ENCODE measurements at regions not wholly inside any gene's neighbourhood (a gene's known extent, or its start where the extent isn't known, plus 50 kb on each side); places are given as distances from the start of the nearest gene placed in this dataset.

GRCh38 chr5:97854871-97855762 is 672.1 kb upstream of the RIOK2 start:
- CTCF ChIA-PET = no interaction called here
- no peak overlapping the region for H3K4me3 ChIP-seq (ENCODE audit: low read depth, low read length)
- DNase-seq = no peak
- Mint-ChIP-seq H3K4me3 (ENCODE audit: unreplicated experiment) (no peak overlapping the region), H3K27ac (ENCODE audit: unreplicated experiment) (no peak overlapping the region), H3K4me1 (ENCODE audit: low read depth, unreplicated experiment) (peaks cover 8% of the 10 kb centered on the region), H3K9me3 (ENCODE audit: unreplicated experiment) (peaks cover 8% of the 10 kb centered on the region), H3K27me3 (ENCODE audit: insufficient read depth, unreplicated experiment) (no peaks in the 10 kb centered on the region), H3K36me3 (ENCODE audit: insufficient read depth, unreplicated experiment) (no peaks in the 10 kb centered on the region)
- no peaks in the 10 kb centered on the region for H3K27me3 ChIP-seq (replicated peaks; ENCODE audit: control insufficient read depth, insufficient read depth, low read length)
- POLR2A ChIA-PET = no interaction called here
- intact Hi-C loops (cut with micrococcal nuclease; ENCODE audit: unreplicated experiment) = no loop called here
- no peaks in the 10 kb centered on the region for H3K36me3 ChIP-seq (ENCODE audit: control insufficient read depth, insufficient read depth, low read length)
- TF ChIP-seq, protein P1, sequence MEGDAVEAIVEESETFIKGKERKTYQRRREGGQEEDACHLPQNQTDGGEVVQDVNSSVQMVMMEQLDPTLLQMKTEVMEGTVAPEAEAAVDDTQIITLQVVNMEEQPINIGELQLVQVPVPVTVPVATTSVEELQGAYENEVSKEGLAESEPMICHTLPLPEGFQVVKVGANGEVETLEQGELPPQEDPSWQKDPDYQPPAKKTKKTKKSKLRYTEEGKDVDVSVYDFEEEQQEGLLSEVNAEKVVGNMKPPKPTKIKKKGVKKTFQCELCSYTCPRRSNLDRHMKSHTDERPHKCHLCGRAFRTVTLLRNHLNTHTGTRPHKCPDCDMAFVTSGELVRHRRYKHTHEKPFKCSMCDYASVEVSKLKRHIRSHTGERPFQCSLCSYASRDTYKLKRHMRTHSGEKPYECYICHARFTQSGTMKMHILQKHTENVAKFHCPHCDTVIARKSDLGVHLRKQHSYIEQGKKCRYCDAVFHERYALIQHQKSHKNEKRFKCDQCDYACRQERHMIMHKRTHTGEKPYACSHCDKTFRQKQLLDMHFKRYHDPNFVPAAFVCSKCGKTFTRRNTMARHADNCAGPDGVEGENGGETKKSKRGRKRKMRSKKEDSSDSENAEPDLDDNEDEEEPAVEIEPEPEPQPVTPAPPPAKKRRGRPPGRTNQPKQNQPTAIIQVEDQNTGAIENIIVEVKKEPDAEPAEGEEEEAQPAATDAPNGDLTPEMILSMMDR (IDR thresholded peaks at IDR 0.05; ENCODE audit: insufficient read depth in 1 of 2, low read depth in 1 of 2, low read length in 1 of 2, severe bottlenecking in 1 of 2, unreplicated experiment in 1 of 2) = no peak
- peaks cover 5% of the 10 kb centered on the region; the same call in 1 of the 2 replicates for H3K4me1 ChIP-seq
- BruUV-seq (replicated peaks) = no TSS peak
- no peaks in the 10 kb centered on the region for H3K9me3 ChIP-seq

DNA sequence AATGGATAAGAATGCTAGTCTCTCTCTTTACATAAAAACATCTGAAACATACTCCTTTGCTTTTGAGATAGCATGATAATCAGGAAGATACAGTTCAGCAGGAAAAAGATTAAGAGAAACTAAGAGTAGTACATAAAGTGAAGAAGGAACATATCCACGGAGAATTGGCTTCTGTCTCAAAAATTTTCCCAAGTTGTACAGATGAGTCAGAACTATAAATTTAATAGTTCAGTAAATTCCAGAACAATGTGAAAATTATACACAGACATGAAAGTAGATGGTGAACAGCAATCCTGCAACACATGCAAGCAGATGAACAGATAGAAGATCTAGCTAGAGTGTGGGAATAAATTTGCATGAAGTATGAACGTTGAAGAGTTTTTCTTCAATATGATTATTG is 691.4 kb upstream of the RIOK2 start:
- TF ChIP-seq, protein P1 (IDR thresholded peaks at IDR 0.05; ENCODE audit: insufficient read depth in 1 of 2, low read depth in 1 of 2, low read length in 1 of 2, severe bottlenecking in 1 of 2, unreplicated experiment in 1 of 2) = no peak
- H3K9me3 Mint-ChIP-seq (ENCODE audit: unreplicated experiment) = peaks cover 4% of the 10 kb centered on the region
- Histone ChIP-seq H3K4me1 (no peaks in the 10 kb centered on the region), H3K36me3 (ENCODE audit: control insufficient read depth, insufficient read depth, low read length) (no peaks in the 10 kb centered on the region), H3K9me3 (no peaks in the 10 kb centered on the region), H3K27me3 (replicated peaks; ENCODE audit: control insufficient read depth, insufficient read depth, low read length) (no peaks in the 10 kb centered on the region), H3K4me3 (ENCODE audit: low read depth, low read length) (no peak overlapping the region)
- no peak overlapping the region for H3K4me3 Mint-ChIP-seq (ENCODE audit: unreplicated experiment)
- H3K27ac Mint-ChIP-seq (ENCODE audit: unreplicated experiment) = no peak overlapping the region
- DNase-seq = no peak
- intact Hi-C loops (cut with micrococcal nuclease; ENCODE audit: unreplicated experiment) = loop anchor here (10.0 kb wide), 1 partner anchor 900 kb away; the partner anchor contains the start of gene RGMB
- ChIA-PET CTCF (no interaction called here), POLR2A (no interaction called here)
- H3K4me1 Mint-ChIP-seq (ENCODE audit: low read depth, unreplicated experiment) = no peaks in the 10 kb centered on the region
- no TSS peak for BruUV-seq (replicated peaks)
- no peaks in the 10 kb centered on the region for H3K27me3 Mint-ChIP-seq (ENCODE audit: insufficient read depth, unreplicated experiment)
- no peaks in the 10 kb centered on the region for H3K36me3 Mint-ChIP-seq (ENCODE audit: insufficient read depth, unreplicated experiment)

DNA sequence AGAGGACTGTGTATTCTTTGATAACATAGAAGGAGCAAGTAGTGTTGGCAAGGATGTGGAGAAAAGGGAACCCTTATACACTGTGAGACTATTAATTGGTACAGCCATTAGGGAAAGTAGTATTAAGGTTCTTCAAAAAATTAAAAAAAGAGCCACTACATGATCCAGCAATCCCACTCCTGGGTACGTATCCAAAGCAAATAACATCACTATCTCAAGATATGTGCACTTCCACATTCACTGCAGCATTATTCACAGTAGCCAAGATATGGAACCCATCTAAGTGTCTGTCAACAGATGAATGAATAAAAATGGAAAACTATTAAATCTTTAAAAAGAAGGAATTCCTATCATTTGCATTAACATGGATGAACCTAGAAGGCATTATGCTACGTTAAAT is 693.2 kb upstream of the RIOK2 start:
- TF ChIP-seq, protein P1 (IDR thresholded peaks at IDR 0.05; ENCODE audit: insufficient read depth in 1 of 2, low read depth in 1 of 2, low read length in 1 of 2, severe bottlenecking in 1 of 2, unreplicated experiment in 1 of 2) = no peak
- Histone ChIP-seq H3K9me3 (no peaks in the 10 kb centered on the region), H3K36me3 (ENCODE audit: control insufficient read depth, insufficient read depth, low read length) (no peaks in the 10 kb centered on the region), H3K27me3 (replicated peaks; ENCODE audit: control insufficient read depth, insufficient read depth, low read length) (no peaks in the 10 kb centered on the region), H3K4me1 (no peaks in the 10 kb centered on the region), H3K4me3 (ENCODE audit: low read depth, low read length) (no peak overlapping the region)
- POLR2A ChIA-PET = no interaction called here
- intact Hi-C loops (cut with micrococcal nuclease; ENCODE audit: unreplicated experiment) = loop anchor here (10.0 kb wide), 1 partner anchor 899 kb away; the partner anchor contains the start of gene RGMB
- DNase-seq = no peak
- Mint-ChIP-seq H3K27me3 (ENCODE audit: insufficient read depth, unreplicated experiment) (no peaks in the 10 kb centered on the region), H3K9me3 (ENCODE audit: unreplicated experiment) (no peaks in the 10 kb centered on the region), H3K27ac (ENCODE audit: unreplicated experiment) (no peak overlapping the region), H3K4me3 (ENCODE audit: unreplicated experiment) (no peak overlapping the region), H3K36me3 (ENCODE audit: insufficient read depth, unreplicated experiment) (no peaks in the 10 kb centered on the region), H3K4me1 (ENCODE audit: low read depth, unreplicated experiment) (no peaks in the 10 kb centered on the region)
- CTCF ChIA-PET = no interaction called here
- no TSS peak for BruUV-seq (replicated peaks)
